ENCODE measurements at regions not wholly inside any gene's neighbourhood (a gene's known extent, or its start where the extent isn't known, plus 50 kb on each side); places are given as distances from the start of the nearest gene placed in this dataset.
"Not testable (repeated sequence)": the region's sequence is repeated elsewhere in the genome, so short reads cannot be mapped to it uniquely, and the experiment has no call there.

DNA sequence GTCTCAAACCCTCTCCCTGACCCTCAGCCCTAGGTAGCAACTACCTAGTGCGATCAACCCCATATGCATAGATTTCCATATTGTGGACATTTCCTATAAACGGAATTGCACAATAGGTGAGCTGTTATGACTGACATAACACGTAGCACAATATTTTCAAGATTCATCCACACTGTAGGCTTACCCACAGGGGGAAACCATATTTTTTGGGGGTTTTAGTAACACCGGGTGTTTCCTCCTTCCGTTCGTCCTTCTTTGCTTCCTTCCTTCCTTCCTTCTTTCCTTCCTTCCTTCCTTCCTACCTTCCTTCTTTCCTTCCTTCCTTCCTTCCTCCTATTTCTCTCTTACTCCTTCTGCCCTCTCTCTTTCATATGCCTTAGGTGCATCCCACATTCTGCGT lies 524.2 kb downstream of the CWH43 start:
- DNase-seq (ENCODE audit: low spot score): not testable (repeated sequence)

DNA sequence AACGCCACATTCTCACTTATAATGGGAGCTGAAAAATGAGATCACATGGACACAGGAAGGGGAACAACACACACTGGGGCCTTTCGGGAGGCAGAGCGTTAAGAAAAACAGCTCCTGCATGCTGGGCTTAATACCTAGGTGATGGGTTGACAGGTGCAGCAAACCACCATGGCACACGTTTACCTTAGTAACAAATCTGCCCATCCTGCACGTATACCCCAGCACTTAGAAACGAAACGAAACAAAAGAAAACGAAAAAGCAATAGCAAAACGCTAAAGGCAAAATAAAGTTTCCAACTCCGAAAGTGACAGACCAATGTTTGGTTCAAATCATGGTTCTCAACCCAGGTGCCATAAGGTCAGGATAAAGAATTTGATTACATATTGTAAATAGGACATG lies 525.3 kb downstream of the CWH43 start:
- DNase-seq (ENCODE audit: low spot score): peak; percentile 17

DNA sequence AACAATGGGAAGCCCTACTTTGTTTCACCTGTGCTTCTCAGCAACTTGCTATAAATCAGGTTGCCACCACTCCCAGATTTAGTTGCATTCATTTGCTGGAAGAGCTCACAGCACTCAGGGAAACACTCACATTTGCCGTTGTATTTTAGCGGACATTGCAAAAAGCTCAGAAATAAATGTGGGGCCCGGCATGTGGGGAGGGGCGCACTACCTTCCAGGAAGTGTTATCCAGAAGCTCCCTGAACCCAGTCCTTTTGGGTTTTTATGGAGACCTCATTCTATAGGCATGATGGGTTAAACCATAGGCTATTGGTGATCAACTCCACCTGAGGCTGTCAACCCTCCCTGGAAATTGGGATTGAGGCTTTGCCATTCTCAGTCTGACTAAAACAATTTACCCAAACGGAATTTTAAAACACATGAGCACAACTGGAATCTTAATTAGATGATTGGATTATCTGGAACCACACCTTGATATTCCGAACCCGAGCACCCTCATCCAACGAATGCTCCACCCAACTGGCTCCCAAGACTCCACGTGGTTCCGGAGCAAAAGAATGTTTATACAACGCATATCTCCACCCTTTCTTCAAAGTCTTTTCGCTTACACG lies 525.9 kb downstream of the CWH43 start:
- DNase-seq (ENCODE audit: low spot score): peak; percentile 37

DNA sequence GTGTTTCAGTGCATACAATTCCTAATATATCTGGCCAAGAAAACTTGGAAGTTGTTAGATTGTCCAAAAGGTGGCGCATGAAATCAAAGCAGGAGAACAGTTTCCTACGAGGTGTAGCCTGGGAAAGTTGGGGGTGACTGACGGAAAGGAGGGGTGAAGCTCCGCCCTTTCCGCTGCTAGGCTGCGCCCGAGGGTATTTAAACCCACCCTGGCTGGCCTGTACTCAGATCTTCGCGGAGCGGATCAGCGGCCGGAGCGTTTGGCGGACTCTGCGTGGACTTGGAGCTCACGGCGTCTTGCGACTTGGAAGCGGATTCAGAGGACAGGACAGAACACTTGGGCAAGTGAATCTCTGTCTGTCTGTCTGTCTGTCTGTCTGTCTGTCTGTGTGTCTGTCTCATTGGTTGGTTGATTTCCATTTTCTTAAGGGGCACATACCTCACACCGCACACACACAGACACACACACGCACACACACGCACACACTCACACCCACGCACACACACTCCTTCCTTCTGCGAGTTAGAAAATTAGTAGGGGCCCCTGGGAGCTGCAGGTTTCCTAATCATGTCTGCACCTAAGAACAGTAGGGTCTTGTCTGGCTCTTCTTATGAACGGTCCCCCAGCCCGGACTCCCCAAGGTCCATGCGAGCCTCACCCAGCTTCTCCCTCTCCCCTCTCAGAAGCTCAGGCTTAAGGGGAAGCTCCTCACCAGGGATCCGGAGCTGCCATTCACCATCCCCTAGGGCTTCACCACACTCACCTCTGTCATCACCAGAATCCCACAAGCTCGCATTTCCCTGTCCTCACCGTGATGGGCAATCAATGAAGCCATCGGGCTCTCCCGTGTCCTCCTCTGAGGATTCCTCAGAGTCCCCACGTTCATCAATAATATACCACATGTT lies 526.8 kb downstream of the CWH43 start:
- peak; percentile 42 for DNase-seq (ENCODE audit: low spot score)

DNA sequence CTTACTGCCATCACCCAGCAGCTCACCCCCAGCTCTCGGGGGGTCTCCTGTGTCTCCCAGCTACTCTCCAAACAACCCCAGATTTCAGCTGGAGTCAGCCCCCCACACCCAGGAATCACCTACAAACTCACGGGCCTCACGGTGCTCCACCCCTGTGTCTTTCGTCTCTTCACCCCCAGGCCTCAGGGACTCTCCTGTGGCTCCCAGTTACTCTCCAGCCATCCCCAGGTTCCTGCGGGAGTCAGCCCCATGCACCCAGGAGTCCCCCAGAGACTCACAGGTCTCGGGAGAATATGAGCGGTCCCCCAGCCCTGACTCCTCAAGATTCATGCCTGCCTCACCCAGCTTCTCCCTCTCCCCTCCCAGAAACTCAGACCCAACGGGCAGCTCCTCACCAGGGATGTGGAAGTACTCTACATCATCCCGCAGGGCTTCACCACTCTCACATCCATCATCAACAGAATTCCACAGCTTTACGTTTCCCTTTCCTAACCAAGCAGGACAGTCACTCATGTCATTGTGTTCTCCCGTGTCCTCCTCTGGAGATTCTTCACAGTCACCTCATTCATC lies 527.6 kb downstream of the CWH43 start:
- peak; percentile 35 for DNase-seq (ENCODE audit: low spot score)

DNA sequence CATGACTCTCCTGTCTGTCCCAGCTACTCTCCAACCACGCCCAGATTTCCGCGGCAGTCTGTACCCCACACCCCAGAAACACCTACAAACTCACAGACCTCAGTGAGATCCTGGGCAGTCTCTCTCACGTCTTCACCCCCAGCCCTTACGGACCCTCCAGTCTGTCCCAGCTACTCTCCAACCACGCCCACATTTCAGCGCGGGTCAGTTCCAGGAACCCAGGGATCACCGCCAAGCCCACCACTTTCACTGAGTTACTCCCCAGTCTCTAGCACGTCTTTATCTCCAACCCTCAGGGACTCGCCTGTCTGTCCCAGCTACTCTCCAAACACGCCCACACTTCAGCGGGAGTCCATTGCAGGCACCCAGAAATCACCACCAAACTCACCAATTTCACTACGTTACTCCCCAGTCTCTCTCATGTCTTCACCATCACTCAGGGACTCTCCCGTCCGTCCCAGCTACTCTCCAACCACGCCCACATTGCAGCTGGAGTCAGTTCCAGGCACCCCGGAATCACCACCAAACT lies 528.2 kb downstream of the CWH43 start:
- peak; percentile 40 for DNase-seq (ENCODE audit: low spot score)

DNA sequence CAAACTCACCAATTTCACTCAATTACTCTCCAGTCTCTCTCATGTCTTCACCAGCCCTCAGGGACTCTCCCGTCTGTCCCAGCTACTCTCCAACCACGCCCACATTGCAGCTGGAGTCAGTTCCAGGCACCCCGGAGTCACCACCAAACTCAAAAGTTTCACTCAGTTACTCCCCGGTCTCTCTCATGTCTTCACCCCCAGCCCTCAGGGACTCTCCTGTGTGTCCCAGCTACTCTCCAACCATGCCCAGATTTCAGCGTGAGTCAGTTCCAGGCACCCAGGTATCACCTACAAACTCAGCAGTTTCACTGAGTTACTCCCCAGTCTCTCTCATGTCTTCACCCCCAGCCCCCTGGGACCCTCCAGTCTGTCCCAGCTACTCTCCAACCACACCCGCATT lies 528.8 kb downstream of the CWH43 start:
- DNase-seq (ENCODE audit: low spot score): peak; percentile 25

DNA sequence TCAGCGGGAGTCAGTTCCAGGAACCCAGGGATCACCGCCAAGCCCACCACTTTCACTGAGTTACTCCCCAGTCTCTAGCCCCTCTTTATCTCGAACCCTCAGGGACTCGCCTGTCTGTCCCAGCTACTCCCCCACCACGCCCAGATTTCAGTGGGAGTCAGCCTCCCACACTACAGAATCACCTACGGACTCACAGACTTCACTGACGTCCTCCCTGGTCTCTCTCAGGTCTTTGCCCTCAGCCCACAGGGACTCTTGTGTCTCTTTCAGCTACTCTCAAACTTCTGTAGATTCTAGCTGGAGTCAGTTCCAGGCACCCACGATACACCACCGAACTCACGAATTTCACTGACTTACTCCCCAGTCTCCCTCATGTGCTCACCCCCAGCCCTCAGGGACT lies 529.2 kb downstream of the CWH43 start:
- not testable (repeated sequence) for DNase-seq (ENCODE audit: low spot score)

DNA sequence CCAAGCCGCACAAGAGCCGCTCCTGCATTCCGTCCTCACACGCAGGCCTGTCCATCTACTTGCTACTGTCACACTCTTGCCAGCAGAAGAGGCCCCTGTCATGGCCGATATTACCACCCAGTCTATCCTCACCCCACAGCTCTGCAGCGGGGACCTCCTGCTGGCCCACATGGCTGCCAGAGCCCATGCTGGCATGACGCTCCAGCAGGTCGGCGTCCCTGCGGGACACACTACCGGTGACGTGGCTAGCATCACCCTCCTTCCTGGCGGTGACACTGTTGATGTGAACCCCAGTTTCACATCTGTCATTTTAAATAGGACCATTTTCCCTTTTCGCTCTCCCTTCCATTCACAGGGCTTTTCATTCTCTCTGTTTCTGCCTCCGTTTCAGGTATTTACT lies 530.0 kb downstream of the CWH43 start:
- DNase-seq (ENCODE audit: low spot score): not testable (repeated sequence)

DNA sequence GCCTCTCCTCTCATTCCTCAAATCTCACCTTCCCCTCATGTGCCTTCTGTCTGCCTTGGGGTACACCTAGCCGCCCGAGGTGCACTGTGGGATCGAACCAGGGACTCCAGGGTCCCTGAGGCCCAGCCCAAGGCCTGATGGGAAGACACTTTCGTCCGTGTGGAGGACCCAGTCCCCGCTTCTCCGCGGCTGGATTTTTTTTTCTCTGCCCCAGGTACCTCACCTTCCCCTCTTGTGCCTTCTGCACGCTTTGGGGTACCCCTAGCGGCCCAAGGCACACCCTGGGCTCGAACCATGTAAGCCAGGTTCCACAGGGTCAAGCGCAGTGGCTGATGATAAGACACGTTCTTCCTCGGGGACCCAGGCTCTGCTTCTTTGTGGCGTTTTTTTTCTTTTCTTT lies 530.7 kb downstream of the CWH43 start:
- DNase-seq (ENCODE audit: low spot score): no peak

DNA sequence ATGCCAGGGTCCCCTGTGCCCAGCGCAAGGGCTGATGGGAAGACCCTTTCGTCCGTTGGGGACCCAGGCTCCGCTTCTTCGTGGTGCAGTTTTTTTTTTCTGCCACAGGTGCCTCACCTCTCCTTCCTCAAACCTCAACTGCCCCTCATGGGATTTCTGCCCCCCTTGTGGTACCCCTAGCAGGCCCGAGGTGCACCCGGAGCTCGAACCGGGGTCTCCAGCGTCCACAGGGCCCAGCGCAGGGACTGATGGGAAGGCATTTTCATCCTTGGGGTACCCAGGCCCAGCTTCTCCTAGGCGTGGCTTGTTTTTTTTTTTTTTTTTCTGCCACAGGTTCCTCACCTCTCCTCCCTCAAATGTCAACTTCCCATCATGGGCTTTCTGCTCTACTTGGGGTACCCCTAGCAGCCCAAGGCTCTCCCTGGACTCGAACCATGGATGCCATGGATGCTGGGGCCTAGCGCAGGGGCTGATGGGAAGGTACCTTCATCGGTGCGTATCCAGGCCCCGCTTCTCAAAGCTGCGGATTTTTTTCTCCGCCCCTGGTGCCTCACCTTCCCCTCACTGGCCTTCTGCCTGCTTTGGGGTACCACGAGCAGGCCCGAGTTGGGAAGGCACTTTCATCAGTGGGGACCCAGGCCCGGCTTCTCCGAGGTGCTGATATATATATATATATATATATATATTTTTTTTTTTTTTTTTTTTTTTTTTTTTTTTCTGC lies 531.6 kb downstream of the CWH43 start:
- DNase-seq (ENCODE audit: low spot score): not testable (repeated sequence)

DNA sequence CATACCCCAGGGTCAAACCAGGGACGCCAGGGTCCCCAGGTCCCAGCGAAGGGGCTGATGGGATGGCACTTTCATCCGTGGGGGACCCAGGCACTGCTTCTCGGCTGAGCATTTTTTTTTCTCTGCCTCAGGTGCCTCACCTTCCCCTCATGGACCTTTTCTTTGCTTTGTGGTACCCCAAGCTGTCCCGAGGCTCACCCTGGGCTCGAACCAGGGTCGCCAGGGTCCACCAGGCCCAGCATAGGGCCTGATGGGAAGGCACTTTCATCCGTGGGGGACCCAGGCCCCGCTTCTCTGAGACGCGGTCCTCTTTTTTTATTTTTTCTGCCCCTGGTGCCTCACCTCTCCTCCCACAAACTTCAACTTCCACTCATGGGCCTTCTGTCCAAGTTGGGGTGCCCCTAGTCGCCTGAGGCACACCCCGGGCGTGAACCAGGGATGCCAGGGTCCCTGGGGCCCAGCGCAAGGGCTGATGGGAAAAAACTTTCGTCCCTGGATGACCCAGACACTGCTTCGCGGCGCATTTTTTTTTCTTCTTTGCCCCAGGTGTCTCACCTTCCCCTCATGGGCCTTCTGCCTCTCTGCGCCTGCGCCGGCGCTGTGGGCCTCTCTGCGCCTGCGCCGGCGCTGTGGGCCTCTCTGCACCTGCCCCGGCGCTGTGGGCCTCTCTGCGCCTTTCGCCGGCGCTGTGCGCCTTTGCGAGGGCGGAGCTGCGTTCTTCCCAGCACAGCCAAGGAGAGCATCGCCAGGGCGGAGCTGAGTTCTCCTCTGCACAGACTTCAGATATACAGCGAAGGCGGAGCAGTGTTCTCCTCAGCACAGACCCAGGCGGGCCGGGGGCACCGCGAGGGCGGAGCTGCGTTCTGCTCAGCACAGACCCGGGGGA lies 533.3 kb downstream of the CWH43 start:
- DNase-seq (ENCODE audit: low spot score): not testable (repeated sequence)

DNA sequence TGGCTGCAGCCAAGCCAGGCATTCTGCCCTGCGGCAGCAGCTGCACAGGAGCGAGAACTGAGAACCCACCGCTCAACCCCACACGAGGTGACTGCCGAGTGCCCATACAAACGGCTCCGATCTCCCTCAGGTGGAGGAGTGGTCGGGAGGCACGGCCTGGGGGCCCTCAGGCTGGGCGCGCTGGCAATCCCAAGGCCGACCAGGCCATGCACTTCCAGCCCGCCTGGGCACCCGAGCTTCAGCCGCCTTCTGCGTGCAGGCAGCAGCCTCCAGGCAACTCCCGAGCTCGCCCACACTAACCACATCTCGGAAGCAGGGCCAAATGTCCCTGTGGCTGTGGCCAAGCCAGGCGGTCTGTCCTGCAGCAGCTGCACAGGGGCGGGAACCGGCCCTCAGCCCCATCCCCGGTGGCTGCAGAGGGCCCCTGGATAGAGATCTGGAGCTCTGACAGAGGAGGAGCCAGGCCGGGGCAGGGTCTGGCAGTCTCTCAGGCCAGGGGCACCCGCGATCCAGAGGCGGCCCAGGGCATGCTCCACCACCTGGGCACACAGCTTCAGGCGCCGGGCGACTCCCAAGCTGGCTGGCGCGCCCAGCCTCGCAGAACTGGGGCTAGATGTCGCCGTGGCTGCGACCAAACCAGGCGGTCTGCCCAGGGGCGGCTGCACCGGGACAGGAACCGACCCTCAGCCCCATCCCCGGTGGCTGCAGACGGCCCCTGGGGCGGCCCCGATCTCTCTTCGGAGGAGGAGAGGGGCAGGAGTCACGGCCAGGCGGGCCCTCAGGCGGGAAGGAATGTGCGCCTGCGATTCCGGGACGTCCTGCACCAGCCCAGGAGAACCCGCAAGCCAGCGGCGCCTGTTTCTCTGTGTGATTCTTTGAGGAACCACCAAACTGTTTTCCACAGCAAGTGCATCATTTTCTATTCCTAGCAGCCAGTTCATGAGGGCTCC lies 538.0 kb downstream of the CWH43 start:
- DNase-seq (ENCODE audit: low spot score): not testable (repeated sequence)

DNA sequence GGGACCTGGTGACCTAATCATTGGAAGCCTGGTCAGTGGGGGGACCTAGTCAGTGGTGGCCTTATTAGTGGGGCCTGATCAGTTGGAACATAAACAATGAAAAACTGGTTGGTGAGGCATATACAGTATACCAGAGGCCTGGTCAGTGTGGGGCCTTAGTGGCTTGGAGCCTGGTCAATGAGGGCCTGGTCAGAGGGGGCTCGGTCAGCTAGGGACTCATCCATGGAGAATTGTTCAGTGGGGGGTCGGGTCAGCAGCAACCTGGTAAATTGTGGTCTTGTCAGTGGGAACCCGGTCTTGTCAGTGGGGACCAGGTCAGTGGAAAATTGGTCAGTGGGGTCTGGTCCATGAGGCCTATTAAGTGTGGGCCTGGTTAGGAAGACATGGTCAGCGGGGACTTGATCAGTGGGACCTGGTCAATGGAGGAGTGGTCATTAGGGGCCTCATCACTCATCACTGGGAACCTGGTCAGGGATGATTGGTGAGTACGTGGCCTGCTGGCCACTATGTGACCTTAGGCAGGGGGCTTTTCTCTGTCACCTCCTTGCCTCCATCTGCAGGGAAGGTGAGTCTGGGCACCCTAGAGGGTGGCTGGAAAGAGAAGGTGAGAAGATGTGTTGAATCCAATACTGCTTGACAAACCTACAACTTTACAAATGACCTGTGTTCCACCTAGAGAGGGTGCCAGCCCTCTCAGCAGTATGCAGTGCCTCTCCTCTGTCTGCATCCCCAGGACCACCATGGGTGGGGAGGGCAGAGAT lies 573.0 kb downstream of the CWH43 start:
- not testable (repeated sequence) for DNase-seq (ENCODE audit: low spot score)

DNA sequence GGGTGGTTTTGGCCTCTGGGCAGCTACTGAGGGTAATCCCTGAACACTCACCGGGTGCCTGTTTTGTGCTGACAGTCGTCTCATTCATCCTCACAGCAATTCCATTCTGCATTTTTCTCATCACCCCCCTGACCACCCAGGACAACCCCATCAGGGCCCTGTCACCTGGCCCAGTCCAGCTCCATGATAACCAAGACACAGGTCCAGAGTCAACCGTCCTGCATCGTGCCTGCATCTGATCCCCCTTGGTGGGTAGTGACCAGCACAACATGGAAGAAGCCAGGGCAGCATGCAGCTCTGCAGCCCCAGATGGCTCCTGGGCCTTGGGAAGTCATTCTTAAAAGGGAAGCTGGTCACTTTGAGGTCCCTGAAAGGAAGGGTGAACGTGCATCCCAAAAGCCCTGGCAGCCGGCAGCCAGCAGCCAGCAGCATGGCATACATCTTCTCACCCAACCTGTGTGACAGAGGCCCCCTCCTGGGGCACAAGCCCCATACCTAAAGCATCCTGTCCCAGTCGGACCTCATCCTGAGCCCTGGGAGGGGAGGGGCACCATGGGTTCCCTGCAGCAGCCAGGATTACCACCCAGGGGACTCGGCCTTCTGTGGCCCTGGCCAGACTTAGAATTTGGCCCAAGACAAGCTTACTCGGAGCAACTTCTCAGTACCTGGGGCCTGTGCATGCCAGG lies 574.2 kb downstream of the CWH43 start:
- DNase-seq (ENCODE audit: low spot score): not testable (repeated sequence)

DNA sequence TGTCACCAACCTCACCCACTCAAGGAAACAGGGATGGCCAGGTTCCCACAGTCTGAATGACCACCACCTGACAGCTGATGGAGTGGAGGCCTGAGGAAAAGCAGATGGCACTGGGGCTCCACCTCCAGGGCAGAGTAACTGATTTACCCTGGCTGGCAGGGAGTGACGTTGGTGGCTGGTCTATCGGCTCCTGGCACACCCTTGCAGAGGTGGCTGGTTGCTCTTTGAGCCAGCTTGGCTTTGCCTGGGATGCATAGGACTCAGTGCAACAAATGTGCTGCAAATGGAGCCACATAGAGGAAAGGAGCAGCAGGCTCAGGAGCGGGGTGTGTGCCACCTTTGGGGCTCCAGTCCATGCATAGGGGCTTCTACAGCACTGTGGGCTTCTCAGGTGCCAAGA lies 574.8 kb downstream of the CWH43 start:
- DNase-seq (ENCODE audit: low spot score): not testable (repeated sequence)

DNA sequence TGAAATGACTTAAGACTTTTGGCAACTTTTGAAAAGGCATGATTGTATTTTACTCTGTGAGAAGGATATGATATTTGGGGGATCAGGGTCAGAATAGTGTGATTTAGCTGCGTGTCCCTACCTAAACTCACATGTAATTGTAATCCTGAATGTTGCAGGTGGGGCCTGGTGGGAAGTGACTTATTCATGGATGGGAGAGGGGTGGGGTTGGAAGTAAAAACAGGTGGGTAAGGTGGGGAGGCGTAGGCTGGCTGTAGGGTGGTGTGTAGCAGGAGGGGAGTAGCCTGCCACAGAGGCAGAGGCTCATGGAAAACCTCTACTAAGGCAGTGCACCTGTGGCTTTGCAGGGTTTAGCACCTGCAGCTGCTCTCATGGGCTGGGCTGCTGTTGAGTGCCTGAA lies 584.2 kb downstream of the CWH43 start:
- DNase-seq (ENCODE audit: low spot score): not testable (repeated sequence)

DNA sequence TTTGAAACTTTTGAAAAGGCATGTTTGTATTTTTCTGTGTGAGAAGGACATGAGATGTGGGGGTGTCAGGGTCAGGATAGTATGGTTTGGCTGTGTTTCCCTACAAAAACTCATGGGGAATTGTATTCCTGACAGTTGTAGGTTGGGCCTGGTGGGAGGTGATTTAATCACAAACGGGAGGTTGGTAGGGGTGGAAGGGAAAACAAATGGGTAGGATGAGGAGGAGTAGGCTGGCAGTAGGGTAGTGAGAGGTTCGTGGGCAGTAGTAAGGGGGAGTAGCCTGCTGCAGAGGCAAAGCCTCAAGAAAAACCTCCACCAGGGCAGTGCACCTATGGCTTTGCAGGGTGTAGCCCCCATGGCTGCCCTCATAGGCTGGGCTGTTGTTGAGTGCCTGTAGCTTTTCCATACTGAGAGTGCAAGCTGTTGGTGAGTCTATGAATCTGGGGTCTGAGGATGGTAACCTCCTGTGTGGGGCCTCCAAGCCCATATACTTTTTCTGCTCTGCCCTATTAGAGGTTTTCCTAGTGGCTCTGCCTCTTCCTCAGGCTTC lies 587.7 kb downstream of the CWH43 start:
- not testable (repeated sequence) for DNase-seq (ENCODE audit: low spot score)
